GM06990 (cell line): ENCODE measurements at regions not wholly inside any gene's neighbourhood (a gene's known extent, or its start where the extent isn't known, plus 50 kb on each side); places are given as distances from the start of the nearest gene placed in this dataset.
"Not testable (repeated sequence)": the region's sequence is repeated elsewhere in the genome, so short reads cannot be mapped to it uniquely, and the experiment has no call there.

ENCODE experiments used
- DNase-seq: peaks from one replicate; pipeline ENCODE4 v3.0.0-alpha.2; 2011; ENCODE audit not compliant: insufficient read length; ENCODE audit errors: extremely low read depth
- H3K27me3 ChIP-seq: replicated peaks from 2 replicates; pipeline ENCODE4 v1.6.0; 2011; ENCODE audit warnings: low read length; ENCODE audit not compliant: control insufficient read depth, insufficient read depth
- H3K36me3 ChIP-seq: 2 replicates; pipeline ENCODE4 v1.5.1; 2011; ENCODE audit warnings: low read length; ENCODE audit not compliant: control insufficient read depth, insufficient read depth
- H3K4me3 ChIP-seq: replicated peaks from 2 replicates; pipeline ENCODE4 v1.5.1; 2011; ENCODE audit warnings: low read depth, mild to moderate bottlenecking, control low read depth, low read length
- CTCF ChIP-seq: IDR thresholded peaks from 2 replicates; pipeline ENCODE4 v1.5.1; 2011; ENCODE audit warnings: low read length, control low read depth, mild to moderate bottlenecking, inconsistent platforms; ENCODE audit not compliant: insufficient read depth, poor library complexity, severe bottlenecking

DNA sequence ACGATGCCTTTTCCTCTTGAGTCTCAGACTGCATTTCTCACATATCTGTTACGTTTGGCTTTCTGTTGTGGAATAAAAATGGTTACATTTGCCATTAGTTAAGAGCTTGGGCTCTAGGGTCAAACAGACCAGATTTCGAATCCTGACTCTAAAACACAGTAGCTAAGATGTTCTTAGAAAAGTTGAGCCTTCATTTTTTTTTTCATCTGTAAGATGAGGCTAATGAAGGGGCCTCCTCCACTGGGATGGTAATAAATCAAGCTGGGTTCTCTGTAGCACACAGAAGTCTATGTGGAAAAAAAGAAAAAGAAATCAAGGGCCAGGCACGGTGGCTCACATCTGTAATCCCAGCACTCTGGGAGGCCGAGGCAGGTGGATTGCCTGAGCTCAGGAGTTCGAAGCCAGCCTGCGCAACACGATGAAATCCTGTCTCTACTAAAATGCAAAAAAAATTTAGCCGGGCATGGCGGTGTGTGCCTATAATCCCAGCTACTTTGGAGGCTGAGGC is 49.9 kb upstream of the CAPRIN1 start:
- Histone ChIP-seq H3K36me3 (no peaks in the 10 kb centered on the region), H3K27me3 (no peaks in the 10 kb centered on the region; the same call in 1 of the 2 replicates), H3K4me3 (no peak overlapping the region; the same call in 1 of the 2 replicates)
- no peak for TF ChIP-seq CTCF
- peak; percentile 23 for DNase-seq

- no peak overlapping the region for H3K4me3 ChIP-seq
- no peak for DNase-seq
- TF ChIP-seq CTCF = no peak
- no peaks in the 10 kb centered on the region; the same call in 1 of the 2 replicates for H3K27me3 ChIP-seq
- no peaks in the 10 kb centered on the region for H3K36me3 ChIP-seq
These were observed 52.1 kb upstream of the CAPRIN1 start for GRCh38 chr11:33999393-33999792.

DNA sequence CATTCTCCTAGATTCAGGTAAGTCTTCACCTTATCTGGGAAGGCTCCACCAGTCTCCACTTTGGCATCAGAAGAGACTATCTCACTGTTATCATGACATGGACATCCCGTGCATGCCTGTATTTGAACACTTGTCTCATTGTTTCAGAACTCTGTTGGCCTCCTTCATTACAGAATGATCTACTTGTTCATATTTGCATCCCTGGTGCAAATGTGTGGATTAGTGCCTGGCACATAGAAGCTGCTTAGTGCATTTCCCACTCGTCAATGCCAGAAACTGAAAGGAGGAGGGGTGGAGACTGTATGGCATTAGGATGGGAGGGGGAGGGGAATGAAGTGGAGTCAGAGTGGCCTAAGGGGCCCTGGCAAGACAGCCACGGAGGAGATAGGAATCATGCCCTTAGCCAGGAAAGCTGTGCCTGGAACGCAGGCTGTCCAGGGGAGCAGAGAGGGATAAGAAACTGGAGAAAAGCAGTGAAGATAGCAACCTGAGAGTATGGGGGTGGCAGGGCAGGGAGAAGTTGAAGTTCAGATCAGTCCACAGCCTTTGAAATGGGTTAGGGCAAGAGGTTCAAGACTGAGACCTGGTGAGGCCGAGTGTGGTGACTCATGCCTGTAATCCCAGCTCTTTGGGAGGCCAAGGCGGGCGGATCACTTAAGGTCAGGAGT is 53.8 kb upstream of the CAPRIN1 start:
- Histone ChIP-seq H3K27me3 (no peaks in the 10 kb centered on the region; the same call in 1 of the 2 replicates), H3K36me3 (no peaks in the 10 kb centered on the region), H3K4me3 (no peak overlapping the region)
- TF ChIP-seq CTCF = no peak
- DNase-seq = no peak

GRCh38 chr11:33996498-33997454 is 54.8 kb upstream of the CAPRIN1 start:
- DNase-seq = peak; percentile 41
- TF ChIP-seq CTCF = peak; percentile 80
- Histone ChIP-seq H3K36me3 (no peaks in the 10 kb centered on the region), H3K4me3 (no peak overlapping the region), H3K27me3 (no peaks in the 10 kb centered on the region; the same call in 1 of the 2 replicates)

GRCh38 chr11:33994937-33995336 is 56.6 kb upstream of the CAPRIN1 start:
- H3K27me3 ChIP-seq = no peaks in the 10 kb centered on the region; the same call in 1 of the 2 replicates
- TF ChIP-seq CTCF = no peak
- no peaks in the 10 kb centered on the region for H3K36me3 ChIP-seq
- no peak overlapping the region for H3K4me3 ChIP-seq
- no peak for DNase-seq

GRCh38 chr11:33991136-33991535 is 60.4 kb upstream of the CAPRIN1 start:
- H3K36me3 ChIP-seq, DNase-seq, H3K27me3 ChIP-seq, H3K4me3 ChIP-seq: not testable (repeated sequence)

DNA sequence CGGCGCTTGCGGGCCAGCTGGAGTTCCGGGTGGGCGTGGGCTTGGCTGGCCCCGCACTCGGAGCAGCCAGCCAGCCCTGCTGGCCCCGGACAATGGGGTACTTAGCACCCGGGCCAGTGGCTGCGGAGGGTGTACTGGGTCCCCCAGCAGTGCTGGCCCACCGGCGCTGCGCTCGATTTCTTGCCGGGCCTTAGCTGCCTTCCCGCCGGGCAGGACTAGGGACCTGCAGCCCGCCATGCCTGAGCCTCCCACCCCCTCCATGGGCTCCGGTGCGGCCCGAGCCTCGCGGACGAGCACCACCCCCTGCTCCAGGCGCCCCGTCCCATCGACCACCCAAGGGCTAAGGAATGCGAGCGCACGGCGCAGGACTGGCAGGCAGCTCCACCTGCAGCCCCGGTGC is 61.4 kb upstream of the CAPRIN1 start:
- not testable (repeated sequence) for DNase-seq, H3K4me3 ChIP-seq, H3K27me3 ChIP-seq, H3K36me3 ChIP-seq
